IMR-90 (cell line): ENCODE measurements at regions not wholly inside any gene's neighbourhood (a gene's known extent, or its start where the extent isn't known, plus 50 kb on each side); places are given as distances from the start of the nearest gene placed in this dataset.
A peak's percentile ranks its signal among the peaks of the same experiment; 100 is the strongest.

Experiments used
- ATAC-seq: fragments of 200-7000 bp; cut with Tn5 transposase; 2 replicates; pipeline ENCODE4 v1.9.1; 2020; ENCODE audit warnings: low read depth, mild to moderate bottlenecking, moderate library complexity
- BruUV-seq: library from RNA; stranded (reverse); fragments of 400-500 nt; replicated peaks from 2 replicates; lab custom pipeline; 2021; lab: Mats Ljungman, UMichigan
- CTCF ChIA-PET: fragments of 300-600 bp; formaldehyde crosslinking; extraction: SDS; loops from one replicate; lab custom pipeline; 2021; ENCODE audit warnings: antibody characterized with exemption; lab: Yijun Ruan, JAX
- POLR2A ChIA-PET: fragments of 300-600 bp; sonication (Branson Sonifier 250); formaldehyde crosslinking; loops from one replicate; lab custom pipeline; 2022; ENCODE audit warnings: antibody characterized with exemption; ENCODE audit not compliant: unreplicated experiment; lab: Charles Lee
- DNase-seq: peaks from one replicate; pipeline ENCODE4 v3.0.0; 2013
- H2AFZ ChIP-seq: replicated peaks from 2 replicates; pipeline ENCODE3; 2013; ENCODE audit warnings: low read length, mild to moderate bottlenecking; ENCODE audit not compliant: poor library complexity
- H2AK5ac ChIP-seq: 2 replicates; pipeline ENCODE4 v1.6.1; 2013; ENCODE audit warnings: low read depth, low read length, inconsistent platforms
- H2AK9ac ChIP-seq: replicated peaks from 2 replicates; pipeline ENCODE3; 2013; ENCODE audit warnings: mild to moderate bottlenecking, low read depth, low read length, moderate library complexity; ENCODE audit not compliant: poor library complexity
- H2BK120ac ChIP-seq: 2 replicates; pipeline ENCODE4 v1.6.1; 2013; ENCODE audit warnings: low read depth, low read length, inconsistent platforms
- H2BK15ac ChIP-seq: 3 replicates; pipeline ENCODE4 v1.6.1; 2013; ENCODE audit warnings: low read depth, low read length, inconsistent platforms
- H2BK20ac ChIP-seq: 2 replicates; pipeline ENCODE4 v1.6.1; 2013; ENCODE audit warnings: low read depth, mild to moderate bottlenecking, inconsistent platforms, low read length, moderate library complexity
- H2BK5ac ChIP-seq: 2 replicates; pipeline ENCODE4 v1.6.1; 2013; ENCODE audit warnings: mild to moderate bottlenecking, low read depth, low read length, inconsistent platforms; ENCODE audit not compliant: poor library complexity, severe bottlenecking
- H3K14ac ChIP-seq: replicated peaks from 2 replicates; pipeline ENCODE4 v1.6.1; 2013; ENCODE audit warnings: low read depth, low read length, inconsistent platforms
- H3K18ac ChIP-seq: 2 replicates; pipeline ENCODE4 v1.6.1; 2013; ENCODE audit warnings: low read depth, low read length, control low read depth
- H3K23ac ChIP-seq: 2 replicates; pipeline ENCODE4 v1.6.1; 2013; ENCODE audit warnings: low read depth, low read length, inconsistent platforms
- H3K27ac ChIP-seq: 2 replicates; pipeline ENCODE4 v1.5.1; 2013; ENCODE audit warnings: mild to moderate bottlenecking, control low read depth, low read length; ENCODE audit not compliant: insufficient read depth
- H3K27me3 ChIP-seq: 2 replicates; pipeline ENCODE4 v1.6.1; 2013; ENCODE audit warnings: low read length; ENCODE audit not compliant: control insufficient read depth, insufficient read depth
- H3K36me3 ChIP-seq: 2 replicates; pipeline ENCODE4 v1.6.1; 2013; ENCODE audit warnings: low read length, mixed read lengths; ENCODE audit not compliant: control insufficient read depth, insufficient read depth
- H3K4ac ChIP-seq: 2 replicates; pipeline ENCODE4 v1.6.1; 2013; ENCODE audit warnings: low read depth, low read length, inconsistent platforms
- H3K4me1 ChIP-seq: 2 replicates; pipeline ENCODE4 v1.6.1; 2013; ENCODE audit warnings: low read length, mixed read lengths; ENCODE audit not compliant: control insufficient read depth, insufficient read depth
- H3K4me2 ChIP-seq: 2 replicates; pipeline ENCODE4 v1.6.1; 2013; ENCODE audit warnings: low read depth, mild to moderate bottlenecking, control low read depth, low read length, moderate library complexity
- H3K4me3 ChIP-seq: 2 replicates; pipeline ENCODE4 v1.5.1; 2013; ENCODE audit warnings: low read depth, mild to moderate bottlenecking, control low read depth, low read length, moderate library complexity; ENCODE audit not compliant: insufficient read depth
- H3K56ac ChIP-seq: 2 replicates; pipeline ENCODE4 v1.6.1; 2013; ENCODE audit warnings: low read length, inconsistent platforms; ENCODE audit not compliant: insufficient read depth; ENCODE audit errors: extremely low read depth
- H3K79me1 ChIP-seq, 2 experiments: 2 replicates each; pipeline ENCODE4 v1.6.1; 2013; ENCODE audit warnings: low read length in 2 of 2, inconsistent platforms in 1 of 2, low read depth in 1 of 2
- H3K9ac ChIP-seq: 2 replicates; pipeline ENCODE4 v1.6.1; 2013; ENCODE audit warnings: low read depth, low read length, control low read depth
- H3K9me1 ChIP-seq: 2 replicates; pipeline ENCODE4 v1.6.1; 2013; ENCODE audit warnings: low read length, inconsistent platforms; ENCODE audit not compliant: insufficient read depth
- H3K9me3 ChIP-seq: 2 replicates; pipeline ENCODE4 v1.6.1; 2013; ENCODE audit warnings: low read length; ENCODE audit not compliant: control insufficient read depth, insufficient read depth
- H4K20me1 ChIP-seq: 2 replicates; pipeline ENCODE4 v1.6.1; 2013; ENCODE audit warnings: low read length, inconsistent platforms; ENCODE audit not compliant: insufficient read depth
- H4K5ac ChIP-seq: 2 replicates; pipeline ENCODE4 v1.6.1; 2013; ENCODE audit warnings: mild to moderate bottlenecking, low read depth, low read length, control low read depth
- H4K8ac ChIP-seq, 2 experiments: 2 replicates each; pipeline ENCODE4 v1.6.1; 2013; ENCODE audit warnings: low read depth in 2 of 2, low read length in 2 of 2, control low read depth in 1 of 2, inconsistent platforms in 1 of 2
- H4K91ac ChIP-seq: 2 replicates; pipeline ENCODE4 v1.6.1; 2013; ENCODE audit warnings: low read depth, low read length, inconsistent platforms; ENCODE audit not compliant: insufficient read depth
- BHLHE40 ChIP-seq: fragments of 150-350 bp; IDR thresholded peaks from 2 replicates; pipeline ENCODE4 v1.6.1; 2016; ENCODE audit warnings: mild to moderate bottlenecking, low read depth, low read length
- CHD1 ChIP-seq: IDR thresholded peaks from 2 replicates; pipeline ENCODE4 v1.6.1; 2012; ENCODE audit warnings: low read depth, low read length, improper control_type of control experiment
- MAFK ChIP-seq: IDR thresholded peaks from 2 replicates; pipeline ENCODE4 v1.6.1; 2012; ENCODE audit warnings: low read depth, low read length, improper control_type of control experiment
- MAZ ChIP-seq: IDR thresholded peaks from 2 replicates; pipeline ENCODE4 v1.6.1; 2012; ENCODE audit warnings: low read depth, mild to moderate bottlenecking, low read length, improper control_type of control experiment, moderate library complexity, borderline replicate concordance
- MXI1 ChIP-seq: IDR thresholded peaks from 2 replicates; pipeline ENCODE4 v1.6.1; 2012; ENCODE audit warnings: low read depth, mild to moderate bottlenecking, low read length, moderate library complexity, borderline replicate concordance
- NFE2L2 ChIP-seq: fragments of 150-350 bp; IDR thresholded peaks from 2 replicates; pipeline ENCODE4 v1.6.1; 2016; ENCODE audit warnings: low read depth, mild to moderate bottlenecking, low read length
- RFX5 ChIP-seq: IDR thresholded peaks from 2 replicates; pipeline ENCODE4 v1.8.0; 2012; ENCODE audit warnings: low read depth, mild to moderate bottlenecking, low read length, moderate library complexity
- WGBS, 2 experiments: methylation state at CpG; one replicate each; pipeline versions ENCODE4 v1.1.5 to v1.1.7; 2013; ENCODE audit warnings: missing lambda C conversion rate in 2 of 2; ENCODE audit not compliant: insufficient read length in 1 of 2; ENCODE audit errors: extremely low coverage in 2 of 2; 5-methylcytosine and 5-hydroxymethylcytosine counted together
- dilution Hi-C: fragments of 300-500 bp; cut with HindIII; formaldehyde crosslinking; loops from one replicate; pipeline ENCODE4 v1.14.3; 2018; ENCODE audit warnings: low sequenced_read_pairs; ENCODE audit not compliant: unreplicated experiment
- in situ Hi-C: fragments of 300-500 bp; cut with MboI; formaldehyde crosslinking; loops from 3 replicates; pipeline ENCODE4 v1.14.3; 2019; ENCODE audit warnings: low sequenced_read_pairs, inconsistent platforms, mixed read lengths
- intact Hi-C: fragments of 100-400 bp; cut with micrococcal nuclease; formaldehyde crosslinking; loops from 2 replicates; pipeline ENCODE4 v1.10.0; 2022

GRCh38 chr9:115398996-115399395 is 281.0 kb upstream of the TNC start:
- Histone ChIP-seq H3K27me3 (no peaks in the 10 kb centered on the region), H3K27ac (no peak overlapping the region), H3K56ac (no peak overlapping the region), H2AK5ac (no peak overlapping the region), H3K4ac (no peak overlapping the region), H3K4me2 (no peak overlapping the region), H3K14ac (peak overlapping the region; percentile 10; the same call in 1 of the 2 replicates), H3K4me1 (peaks cover 4% of the 10 kb centered on the region), H2AFZ (no peak overlapping the region), H4K20me1 (no peaks in the 10 kb centered on the region), H3K18ac (peak overlapping the region; percentile 5; the same call in 1 of the 2 replicates), H2BK5ac (no peak overlapping the region), H4K8ac (no peak overlapping the region), H2BK20ac (0 out of 2 replicates have a peak overlapping the region, but pooled peaks have one; percentile 10), H2BK120ac (no peak overlapping the region), H3K23ac (no peak overlapping the region; the same call in 1 of the 2 replicates), H2AK9ac (no peak overlapping the region), H4K91ac (no peak overlapping the region), H2BK15ac (no peak overlapping the region), H4K5ac (no peak overlapping the region), H3K9me3 (no peaks in the 10 kb centered on the region), H3K4me3 (no peak overlapping the region), H3K36me3 (no peaks in the 10 kb centered on the region), H3K9me1 (no peaks in the 10 kb centered on the region), H3K9ac (no peak overlapping the region), H3K79me1 (no peaks in the 10 kb centered on the region)
- in situ Hi-C loops (no loop called here), dilution Hi-C loops (no loop called here), intact Hi-C loops (no loop called here)
- ChIA-PET CTCF (no interaction called here), POLR2A (no interaction called here)
- no peak for TF ChIP-seq MXI1
- TF ChIP-seq RFX5 = no peak
- TF ChIP-seq BHLHE40 = no peak
- no peak for TF ChIP-seq MAZ
- no peak for TF ChIP-seq NFE2L2
- TF ChIP-seq MAFK = no peak
- TF ChIP-seq CHD1 = no peak
- ATAC-seq (no peak), DNase-seq (no peak)
- WGBS, 2 experiments = no CpG with 5 or more reads among the region's 1 CpG
- BruUV-seq = no TSS peak
